ENCODE measurements at regions not wholly inside any gene's neighbourhood (a gene's known extent, or its start where the extent isn't known, plus 50 kb on each side); places are given as distances from the start of the nearest gene placed in this dataset.

DNA sequence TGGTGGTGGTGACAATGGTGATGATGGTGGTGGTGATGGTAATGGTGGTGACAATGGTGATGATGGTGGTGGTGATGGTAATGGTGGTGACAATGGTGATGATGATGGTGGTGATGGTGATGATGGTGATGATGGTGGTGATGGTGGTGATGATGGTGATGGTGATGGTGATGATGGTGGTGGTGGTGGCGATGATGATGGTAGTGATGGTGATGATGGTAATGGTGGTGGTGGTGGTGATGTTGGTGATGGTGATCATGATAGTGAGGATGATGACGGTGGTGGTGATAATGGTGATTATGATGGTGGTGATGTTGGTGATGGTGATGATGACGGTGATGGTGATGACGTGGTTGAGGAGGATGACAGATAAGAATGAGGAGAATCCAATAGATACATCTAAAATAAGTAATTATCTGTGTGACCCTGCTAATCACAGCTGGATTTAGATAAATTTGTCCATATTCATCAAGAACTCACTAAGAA lies 170.7 kb upstream of the SFSWAP start:
- TF ChIP-seq, protein P1, sequence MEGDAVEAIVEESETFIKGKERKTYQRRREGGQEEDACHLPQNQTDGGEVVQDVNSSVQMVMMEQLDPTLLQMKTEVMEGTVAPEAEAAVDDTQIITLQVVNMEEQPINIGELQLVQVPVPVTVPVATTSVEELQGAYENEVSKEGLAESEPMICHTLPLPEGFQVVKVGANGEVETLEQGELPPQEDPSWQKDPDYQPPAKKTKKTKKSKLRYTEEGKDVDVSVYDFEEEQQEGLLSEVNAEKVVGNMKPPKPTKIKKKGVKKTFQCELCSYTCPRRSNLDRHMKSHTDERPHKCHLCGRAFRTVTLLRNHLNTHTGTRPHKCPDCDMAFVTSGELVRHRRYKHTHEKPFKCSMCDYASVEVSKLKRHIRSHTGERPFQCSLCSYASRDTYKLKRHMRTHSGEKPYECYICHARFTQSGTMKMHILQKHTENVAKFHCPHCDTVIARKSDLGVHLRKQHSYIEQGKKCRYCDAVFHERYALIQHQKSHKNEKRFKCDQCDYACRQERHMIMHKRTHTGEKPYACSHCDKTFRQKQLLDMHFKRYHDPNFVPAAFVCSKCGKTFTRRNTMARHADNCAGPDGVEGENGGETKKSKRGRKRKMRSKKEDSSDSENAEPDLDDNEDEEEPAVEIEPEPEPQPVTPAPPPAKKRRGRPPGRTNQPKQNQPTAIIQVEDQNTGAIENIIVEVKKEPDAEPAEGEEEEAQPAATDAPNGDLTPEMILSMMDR (IDR thresholded peaks at IDR 0.05), result no peak
- no peak for TF ChIP-seq POLR2A (IDR thresholded peaks at IDR 0.05)

Measured in lower leg skin (tissue), 3 donors.